BLaER1 treated with 17β-estradiol and CSF1 and Interleukin-3, amounts not matched to agents 10 nM and 100 nM (cell line): ENCODE measurements at regions not wholly inside any gene's neighbourhood (a gene's known extent, or its start where the extent isn't known, plus 50 kb on each side); places are given as distances from the start of the nearest gene placed in this dataset.

Experiments
- H3K27ac ChIP-seq, 11 experiments: shearing (Covaris generic); formaldehyde crosslinking; 2 replicates each; pipeline ENCODE4 v1.8.1; 2022
- H3K27me3 ChIP-seq, 11 experiments: shearing (Covaris generic); formaldehyde crosslinking; 2 replicates each; pipeline ENCODE4 v1.8.1; 2022
- H3K36me3 ChIP-seq, 11 experiments: shearing (Covaris generic); formaldehyde crosslinking; 2 replicates each; pipeline ENCODE4 v1.8.1; 2022
- H3K4me1 ChIP-seq, 10 experiments: shearing (Covaris generic); formaldehyde crosslinking; 2 replicates each; pipeline ENCODE4 v1.8.1; 2022
- H3K4me2 ChIP-seq, 11 experiments: shearing (Covaris generic); formaldehyde crosslinking; 2 replicates each; pipeline ENCODE4 v1.8.1; 2022
- H3K4me3 ChIP-seq, 10 experiments: shearing (Covaris generic); formaldehyde crosslinking; 2 replicates each; pipeline ENCODE4 v1.8.1; 2022
- H3K9ac ChIP-seq, 11 experiments: shearing (Covaris generic); formaldehyde crosslinking; 2 replicates each; pipeline ENCODE4 v1.8.1; 2022
- H3K9me3 ChIP-seq, 11 experiments: shearing (Covaris generic); formaldehyde crosslinking; replicated peaks in 1 of 11; 2 replicates each; pipeline ENCODE4 v1.8.1; 2022
- H4K20me1 ChIP-seq, 11 experiments: shearing (Covaris generic); formaldehyde crosslinking; 2 replicates each; pipeline ENCODE4 v1.8.1; 2022
- Cebpa-rat ChIP-seq, 11 experiments: shearing (Covaris generic); IDR thresholded peaks; 2 replicates each; pipeline ENCODE4 v1.8.1; 2022

DNA sequence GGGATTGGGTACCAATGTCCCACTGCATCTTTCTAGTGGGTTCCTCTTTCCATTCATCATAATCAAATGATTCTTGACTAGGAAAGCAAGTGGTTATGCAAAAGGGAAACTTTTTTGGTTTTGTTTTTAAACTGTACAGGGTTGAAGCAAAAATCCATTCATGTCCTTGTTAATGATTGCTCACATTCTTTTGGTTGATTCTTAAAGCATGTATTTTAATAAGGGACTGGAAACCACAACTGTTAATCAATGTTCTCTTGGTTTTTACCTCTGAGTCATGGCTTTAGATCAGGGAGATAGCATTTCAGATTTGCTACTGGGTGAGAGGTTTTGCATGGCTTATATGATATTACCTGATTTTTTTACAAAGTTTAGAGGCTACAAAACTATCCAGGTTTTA, 371.7 kb upstream of the RGMA start:
- TF ChIP-seq Cebpa-rat (IDR thresholded peaks at IDR 0.05), result no peak
- Histone ChIP-seq H3K36me3 (no peaks in the 10 kb centered on the region), H3K4me2 (no peak overlapping the region), H3K9ac (no peak overlapping the region), H3K27ac (no peak overlapping the region), H3K4me1 (peaks cover 0 to 4% (median 0%) of the 10 kb centered on the region in 10 experiments; a peak in 2 of 20 replicates), H4K20me1 (no peaks in the 10 kb centered on the region), H3K4me3 (no peak overlapping the region), H3K9me3 (no peaks in the 10 kb centered on the region), H3K27me3 (no peaks in the 10 kb centered on the region)

- no peak overlapping the region for H3K4me3 ChIP-seq
- no peak for TF ChIP-seq Cebpa-rat (IDR thresholded peaks at IDR 0.05)
- no peaks in the 10 kb centered on the region for H4K20me1 ChIP-seq
- peaks cover 0 to 4% (median 0%) of the 10 kb centered on the region in 10 experiments; a peak in 2 of 20 replicates for H3K4me1 ChIP-seq
- H3K4me2 ChIP-seq, result no peak overlapping the region
- H3K9me3 ChIP-seq, result no peaks in the 10 kb centered on the region
- no peaks in the 10 kb centered on the region for H3K27me3 ChIP-seq
- no peak overlapping the region for H3K27ac ChIP-seq
- no peak overlapping the region for H3K9ac ChIP-seq
- H3K36me3 ChIP-seq, result no peaks in the 10 kb centered on the region
Measured at GRCh38 chr15:93459396-93459795, 370.4 kb upstream of the RGMA start.

GRCh38 chr15:93458597-93458996, 369.6 kb upstream of the RGMA start:
- H3K4me2 ChIP-seq, result no peak overlapping the region
- no peak for TF ChIP-seq Cebpa-rat (IDR thresholded peaks at IDR 0.05)

DNA sequence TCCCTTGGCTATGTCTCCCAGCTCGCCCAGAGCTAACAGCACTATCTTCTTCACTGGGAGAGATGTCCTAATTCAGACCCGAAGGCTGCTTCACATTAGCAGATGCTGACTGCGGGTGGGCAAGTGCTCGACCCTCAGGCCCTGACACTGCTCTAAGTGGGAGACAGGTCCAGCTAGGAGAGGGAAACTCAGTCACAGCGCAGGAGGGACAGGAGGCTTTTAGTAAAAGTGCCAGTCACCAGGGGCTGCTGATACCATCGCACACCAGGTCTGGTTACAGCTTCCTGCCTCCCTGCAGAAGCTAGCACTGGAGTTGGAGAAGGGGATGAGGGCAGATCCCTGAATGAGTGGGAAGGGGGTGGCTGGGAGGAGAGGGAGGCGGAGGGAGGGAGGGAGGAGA, 365.8 kb upstream of the RGMA start:
- TF ChIP-seq Cebpa-rat (IDR thresholded peaks at IDR 0.05), result no peak
- Histone ChIP-seq H3K4me1 (peaks cover 0 to 5% (median 0%) of the 10 kb centered on the region in 10 experiments; a peak in 2 of 20 replicates), H3K4me3 (no peak overlapping the region), H3K9me3 (no peaks in the 10 kb centered on the region), H3K9ac (no peak overlapping the region), H3K36me3 (no peaks in the 10 kb centered on the region), H3K27ac (no peak overlapping the region), H4K20me1 (no peaks in the 10 kb centered on the region), H3K4me2 (no peak overlapping the region), H3K27me3 (no peaks in the 10 kb centered on the region)

More at GRCh38 chr15:93458597-93458996, 369.6 kb upstream of the RGMA start:
- no peak overlapping the region for H3K9ac ChIP-seq
- H3K4me3 ChIP-seq, result no peak overlapping the region
- no peaks in the 10 kb centered on the region for H3K36me3 ChIP-seq
- peaks cover 0 to 4% (median 0%) of the 10 kb centered on the region in 10 experiments; a peak in 2 of 20 replicates for H3K4me1 ChIP-seq
- H3K27me3 ChIP-seq, result no peaks in the 10 kb centered on the region
- H3K9me3 ChIP-seq, result no peaks in the 10 kb centered on the region
- H3K27ac ChIP-seq, result no peak overlapping the region
- no peaks in the 10 kb centered on the region for H4K20me1 ChIP-seq

- Histone ChIP-seq H3K4me1 (0 out of 20 replicates have a peak, but pooled peaks cover 0 to 5% (median 0%) of the 10 kb centered on the region in 10 experiments), H3K9ac (no peak overlapping the region), H3K27ac (no peak overlapping the region), H3K36me3 (no peaks in the 10 kb centered on the region), H3K4me3 (no peak overlapping the region), H3K27me3 (no peaks in the 10 kb centered on the region), H4K20me1 (no peaks in the 10 kb centered on the region), H3K4me2 (0 out of 22 replicates have a peak overlapping the region, but pooled peaks of 2 of the 11 experiments have one; percentile 3 to 37), H3K9me3 (peaks cover 0 to 6% (median 4%) of the 10 kb centered on the region in 11 experiments; a peak in 8 of 22 replicates)
- TF ChIP-seq Cebpa-rat (IDR thresholded peaks at IDR 0.05), result no peak
Measured at GRCh38 chr15:93452537-93453211, 363.7 kb upstream of the RGMA start.

DNA sequence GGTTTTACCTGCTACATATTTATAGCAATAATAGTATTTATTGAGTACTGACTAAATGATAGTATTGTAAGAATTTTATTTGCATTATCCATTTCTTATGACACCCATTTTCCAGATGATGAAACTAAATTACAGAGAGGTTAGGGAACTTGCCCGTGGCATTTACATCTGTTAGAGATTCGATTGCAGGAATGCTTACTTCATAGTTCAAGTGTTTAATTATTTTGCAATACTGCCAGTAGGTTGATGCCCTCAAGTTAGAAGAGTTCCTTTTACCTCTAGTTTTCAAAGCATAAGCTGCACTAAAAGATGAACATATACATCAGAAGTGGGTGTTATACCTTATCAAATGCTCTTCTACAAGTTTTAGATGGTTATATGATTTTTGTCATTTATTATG, 362.8 kb upstream of the RGMA start:
- no peak for TF ChIP-seq Cebpa-rat (IDR thresholded peaks at IDR 0.05)
- H3K4me3 ChIP-seq, result no peak overlapping the region
- 0 out of 20 replicates have a peak, but pooled peaks cover 0 to 5% (median 0%) of the 10 kb centered on the region in 10 experiments for H3K4me1 ChIP-seq
- no peaks in the 10 kb centered on the region for H3K27me3 ChIP-seq
- H3K36me3 ChIP-seq, result no peaks in the 10 kb centered on the region
- no peak overlapping the region for H3K27ac ChIP-seq
- H4K20me1 ChIP-seq, result no peaks in the 10 kb centered on the region
- H3K4me2 ChIP-seq, result no peak overlapping the region
- no peak overlapping the region for H3K9ac ChIP-seq
- H3K9me3 ChIP-seq, result peaks cover 3 to 13% (median 10%) of the 10 kb centered on the region in 11 experiments; a peak in 10 of 22 replicates

GRCh38 chr15:93451265-93451664, 362.3 kb upstream of the RGMA start:
- Histone ChIP-seq H3K4me1 (0 out of 20 replicates have a peak, but pooled peaks cover 0 to 5% (median 0%) of the 10 kb centered on the region in 10 experiments), H3K4me2 (no peak overlapping the region), H3K27me3 (no peaks in the 10 kb centered on the region), H3K4me3 (no peak overlapping the region), H3K9ac (no peak overlapping the region), H3K27ac (no peak overlapping the region), H3K36me3 (no peaks in the 10 kb centered on the region), H4K20me1 (no peaks in the 10 kb centered on the region), H3K9me3 (peaks cover 3 to 13% (median 10%) of the 10 kb centered on the region in 11 experiments; a peak in 10 of 22 replicates)
- TF ChIP-seq Cebpa-rat (IDR thresholded peaks at IDR 0.05), result no peak

GRCh38 chr15:93449798-93450197, 360.8 kb upstream of the RGMA start:
- no peak for TF ChIP-seq Cebpa-rat (IDR thresholded peaks at IDR 0.05)
- peaks cover 3 to 13% (median 10%) of the 10 kb centered on the region in 11 experiments; a peak in 10 of 22 replicates for H3K9me3 ChIP-seq
- 0 out of 20 replicates have a peak, but pooled peaks cover 0 to 5% (median 0%) of the 10 kb centered on the region in 10 experiments for H3K4me1 ChIP-seq
- no peak overlapping the region for H3K4me2 ChIP-seq
- no peak overlapping the region for H3K9ac ChIP-seq
- no peaks in the 10 kb centered on the region for H4K20me1 ChIP-seq
- no peaks in the 10 kb centered on the region for H3K27me3 ChIP-seq
- no peak overlapping the region for H3K27ac ChIP-seq
- no peak overlapping the region for H3K4me3 ChIP-seq
- no peaks in the 10 kb centered on the region for H3K36me3 ChIP-seq

GRCh38 chr15:93438310-93438709, 349.3 kb upstream of the RGMA start:
- Histone ChIP-seq H3K36me3 (no peaks in the 10 kb centered on the region), H3K4me2 (no peak overlapping the region), H3K27me3 (no peaks in the 10 kb centered on the region), H3K9me3 (peaks cover 0 to 18% (median 7%) of the 10 kb centered on the region in 11 experiments; a peak in 12 of 22 replicates), H3K27ac (no peak overlapping the region), H4K20me1 (no peaks in the 10 kb centered on the region), H3K9ac (no peak overlapping the region), H3K4me1 (peaks cover 0 to 10% (median 3%) of the 10 kb centered on the region in 10 experiments; a peak in 6 of 20 replicates), H3K4me3 (no peak overlapping the region)
- no peak for TF ChIP-seq Cebpa-rat (IDR thresholded peaks at IDR 0.05)
